GM18499 (cell line): ENCODE measurements at regions not wholly inside any gene's neighbourhood (a gene's known extent, or its start where the extent isn't known, plus 50 kb on each side); places are given as distances from the start of the nearest gene placed in this dataset.
A peak's percentile ranks its signal among the peaks of the same experiment; 100 is the strongest.
"Not testable (repeated sequence)": the region's sequence is repeated elsewhere in the genome, so short reads cannot be mapped to it uniquely, and the experiment has no call there.

ENCODE experiments used
- ATAC-seq: cut with Tn5 transposase; IDR thresholded peaks from one replicate; pipeline ENCODE4 v1.9.1; 2021; ENCODE audit warnings: moderate number of reproducible peaks; ENCODE audit not compliant: insufficient read depth, unreplicated experiment

GRCh38 chr1:170789063-170789462 is 125.1 kb downstream of the PRRX1 start:
- ATAC-seq = peak; percentile 63

- ATAC-seq = no peak
Measured at GRCh38 chr1:170790175-170790574, 126.2 kb downstream of the PRRX1 start.

GRCh38 chr1:170790651-170791071 is 126.7 kb downstream of the PRRX1 start:
- no peak for ATAC-seq

DNA sequence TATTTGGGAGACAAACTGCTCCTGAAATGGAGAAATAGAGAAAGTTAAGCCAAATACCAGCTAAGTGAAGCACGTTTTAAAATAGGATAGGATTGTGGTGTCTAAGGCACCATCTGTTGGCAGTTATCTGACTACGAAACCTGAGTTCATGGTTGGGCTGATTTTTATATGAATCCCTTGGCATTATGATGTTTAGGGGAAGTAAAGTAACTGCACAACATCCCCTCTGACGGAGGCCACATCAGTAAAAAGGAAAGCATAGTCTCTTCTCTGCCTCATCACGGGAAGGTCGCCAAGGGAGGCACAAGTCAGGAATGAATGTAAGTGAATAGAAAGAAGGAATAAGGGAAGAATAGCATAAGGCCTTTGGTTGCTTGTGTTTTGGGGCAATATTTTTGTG is 128.0 kb downstream of the PRRX1 start:
- no peak for ATAC-seq

DNA sequence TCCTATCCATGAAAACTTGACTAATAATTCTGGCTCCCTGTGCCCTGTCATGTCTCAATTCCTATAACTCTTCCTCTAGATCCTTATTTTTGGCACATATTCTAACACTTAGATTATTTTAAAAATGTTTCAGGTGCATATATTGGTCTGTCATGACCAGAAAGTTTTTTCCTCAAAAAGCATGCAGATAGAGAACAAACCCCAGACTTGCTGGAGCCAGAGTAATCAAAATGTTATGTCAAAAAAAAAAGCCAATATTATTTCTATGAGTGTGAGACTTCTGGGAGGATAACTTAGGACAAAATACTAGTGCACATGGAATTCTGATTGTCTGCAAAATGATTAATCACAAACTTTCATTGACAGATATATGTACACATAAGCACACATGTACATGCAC is 135.1 kb upstream of the MROH9 start:
- ATAC-seq = no peak

GRCh38 chr1:170800812-170801211 is 134.5 kb upstream of the MROH9 start:
- ATAC-seq = no peak

GRCh38 chr1:170803711-170804110 is 131.6 kb upstream of the MROH9 start:
- ATAC-seq = no peak

DNA sequence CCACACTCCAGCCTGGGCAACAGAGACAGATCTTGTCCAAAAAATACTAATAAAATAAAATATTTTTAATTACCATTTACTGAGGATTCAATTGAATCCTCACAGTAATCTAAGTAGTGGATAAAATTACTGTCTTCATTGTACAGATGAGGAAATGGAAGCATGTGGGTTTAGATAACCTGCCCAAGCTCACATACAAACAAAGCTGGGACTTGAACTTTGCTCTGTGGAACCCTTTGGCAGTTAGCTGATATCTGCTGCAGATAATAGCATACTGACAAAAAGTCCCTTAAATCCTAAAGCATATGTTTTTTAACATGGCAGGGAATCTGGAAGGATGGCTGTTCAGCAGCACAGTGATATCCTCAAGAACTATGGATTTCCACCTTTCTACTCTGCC is 130.9 kb upstream of the MROH9 start:
- ATAC-seq = no peak

GRCh38 chr1:170804879-170805278 is 130.5 kb upstream of the MROH9 start:
- ATAC-seq = no peak

GRCh38 chr1:170806961-170807360 is 128.4 kb upstream of the MROH9 start:
- ATAC-seq = no peak

DNA sequence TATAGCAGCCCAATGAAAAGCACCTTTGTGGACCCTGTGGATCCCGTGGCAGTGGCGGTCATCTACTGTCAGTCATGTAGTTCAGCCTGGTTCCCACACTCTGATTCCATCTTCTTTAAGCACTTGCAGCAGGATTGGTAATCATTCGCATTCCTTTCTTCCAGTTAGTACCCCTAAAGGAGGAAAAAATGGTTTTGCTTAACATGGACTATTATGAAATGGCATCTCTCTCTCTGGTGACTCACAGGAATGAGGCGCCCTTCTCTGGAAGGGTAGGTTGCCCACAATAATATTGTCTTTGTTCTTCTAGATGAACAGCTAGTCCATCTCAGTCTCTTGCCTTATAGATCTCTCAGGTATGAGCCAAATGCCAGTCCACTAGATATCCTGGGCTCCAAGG is 127.9 kb upstream of the MROH9 start:
- ATAC-seq = no peak

GRCh38 chr1:170808216-170808885 is 127.0 kb upstream of the MROH9 start:
- no peak for ATAC-seq

- not testable (repeated sequence) for ATAC-seq
Measured at GRCh38 chr1:170811013-170811412, 124.3 kb upstream of the MROH9 start.

DNA sequence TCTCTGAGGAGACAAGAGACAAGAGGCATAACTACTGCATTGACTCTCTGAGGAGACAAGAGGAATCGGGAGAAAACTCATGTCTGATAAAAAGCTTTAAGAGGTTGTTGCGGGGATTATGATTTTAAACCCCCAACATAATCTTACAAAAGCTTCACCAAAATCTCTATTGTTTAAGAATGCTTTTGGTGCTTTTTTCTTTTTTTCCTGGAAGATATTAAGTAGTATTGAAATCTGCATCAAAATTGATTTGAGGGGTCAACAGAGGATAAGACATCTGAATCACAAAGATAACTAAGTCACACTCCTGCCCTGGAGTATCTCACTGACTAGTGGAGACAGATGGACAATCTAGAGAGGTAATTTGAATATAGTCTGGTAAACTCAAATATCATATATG is 115.6 kb upstream of the MROH9 start:
- no peak for ATAC-seq

DNA sequence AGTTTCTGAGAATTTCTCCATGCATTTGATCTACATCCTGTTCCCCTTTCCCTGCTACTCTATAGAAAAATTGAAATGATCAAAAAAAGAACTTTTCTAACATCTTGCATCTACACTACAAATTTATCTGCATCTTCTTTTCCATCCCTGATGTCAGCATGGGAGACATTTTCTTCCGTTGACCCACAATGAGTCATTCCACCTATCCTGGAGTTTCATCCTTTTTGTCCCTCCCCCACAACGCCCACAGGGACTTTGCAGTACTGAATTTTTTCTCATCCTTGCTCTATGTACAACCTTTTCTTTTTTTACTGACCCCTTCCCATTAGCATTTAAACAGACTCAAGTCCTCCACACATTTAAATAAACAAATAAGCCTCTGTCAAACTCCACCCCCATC is 112.2 kb upstream of the MROH9 start:
- no peak for ATAC-seq

DNA sequence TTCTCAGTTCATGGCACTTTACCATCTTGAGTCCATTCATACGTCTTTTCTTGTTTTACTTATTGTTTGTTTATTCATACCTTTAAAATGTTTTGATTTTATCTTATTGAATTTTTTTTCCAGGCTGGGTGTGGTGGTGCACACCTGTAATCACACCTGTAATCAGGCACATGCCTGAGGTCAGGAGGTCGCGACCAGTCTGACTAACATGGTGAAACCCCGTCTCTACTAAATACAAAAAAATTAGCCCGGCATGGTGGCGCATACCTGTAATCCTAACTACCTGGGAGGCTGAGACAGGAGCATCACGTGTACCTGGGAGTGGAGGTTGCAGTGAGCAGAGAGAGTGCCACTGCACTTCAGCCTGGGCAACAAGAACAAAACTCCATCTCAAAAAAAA is 104.1 kb upstream of the MROH9 start:
- no peak for ATAC-seq

DNA sequence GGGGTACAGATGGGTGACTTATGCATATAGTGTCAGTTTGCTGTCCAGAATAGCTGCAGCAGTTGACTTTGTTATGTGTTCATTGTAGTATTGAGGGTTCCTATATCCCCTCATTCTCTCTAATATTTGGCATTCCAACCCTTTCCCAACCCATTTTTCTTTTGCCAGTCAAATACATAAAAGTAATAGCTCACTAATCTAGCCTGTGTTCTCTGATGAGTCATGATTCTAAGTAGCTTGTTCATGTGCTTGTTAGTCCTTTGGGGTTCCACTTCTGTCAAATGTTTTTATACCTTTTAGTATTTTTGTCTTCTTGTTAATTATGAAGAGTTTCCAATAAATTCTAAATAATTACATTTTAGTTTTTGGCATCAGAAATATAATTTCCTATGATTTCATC is 99.2 kb upstream of the MROH9 start:
- no peak for ATAC-seq

- ATAC-seq = no peak
Measured at GRCh38 chr1:170840371-170840770, 95.0 kb upstream of the MROH9 start.

GRCh38 chr1:170853302-170853701 is 82.0 kb upstream of the MROH9 start:
- ATAC-seq = no peak

GRCh38 chr1:170853867-170854266 is 81.5 kb upstream of the MROH9 start:
- no peak for ATAC-seq

- no peak for ATAC-seq
Measured at GRCh38 chr1:170854677-170855076, 80.7 kb upstream of the MROH9 start.

GRCh38 chr1:170856455-170856854 is 78.9 kb upstream of the MROH9 start:
- no peak for ATAC-seq

DNA sequence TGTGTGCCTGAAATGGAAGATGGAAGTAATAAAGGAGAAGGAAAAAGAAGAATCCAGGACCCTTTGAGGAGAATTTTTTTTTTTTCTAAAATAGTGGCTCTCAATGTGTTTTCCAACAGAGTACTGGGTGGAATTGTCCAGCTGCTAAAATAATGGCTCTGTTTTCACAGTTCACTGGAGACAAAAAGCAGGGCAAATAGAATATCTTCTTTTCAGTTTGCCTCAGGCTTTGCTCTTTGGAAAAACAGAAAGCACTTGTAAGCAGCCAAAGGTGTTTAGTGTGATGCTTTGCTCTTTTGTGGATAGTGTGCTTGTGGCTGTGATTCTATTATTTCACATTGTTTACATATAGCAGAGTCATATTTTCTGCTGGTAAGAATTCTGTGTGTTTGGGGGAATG is 77.4 kb upstream of the MROH9 start:
- ATAC-seq = no peak
